ENCODE measurements at regions not wholly inside any gene's neighbourhood (a gene's known extent, or its start where the extent isn't known, plus 50 kb on each side); places are given as distances from the start of the nearest gene placed in this dataset.

- no peak for TF ChIP-seq CTCF (conservative IDR thresholded peaks at IDR 0.05)
- TF ChIP-seq EZH2 (IDR thresholded peaks at IDR 0.05; ENCODE audit: low read depth): no peak
Observed at GRCh38 chr18:25929787-25930186, 160.6 kb downstream of the SS18 start.

All from PC-9 (cell line).